Stimulated activated CD8-positive, alpha-beta memory T cell treated with anti-CD3 and anti-CD28 coated beads, Interleukin-2, amount 100 ng/mL, for 48 hours (primary cell): ENCODE measurements at regions not wholly inside any gene's neighbourhood (a gene's known extent, or its start where the extent isn't known, plus 50 kb on each side); places are given as distances from the start of the nearest gene placed in this dataset.
"Not testable (repeated sequence)": the region's sequence is repeated elsewhere in the genome, so short reads cannot be mapped to it uniquely, and the experiment has no call there.

ENCODE experiments used
- DNase-seq, 2 donors: peaks; one replicate each; pipeline ENCODE4 v3.0.0-alpha.2; 2020; ENCODE audit warnings: low read depth in 2 of 2

DNA sequence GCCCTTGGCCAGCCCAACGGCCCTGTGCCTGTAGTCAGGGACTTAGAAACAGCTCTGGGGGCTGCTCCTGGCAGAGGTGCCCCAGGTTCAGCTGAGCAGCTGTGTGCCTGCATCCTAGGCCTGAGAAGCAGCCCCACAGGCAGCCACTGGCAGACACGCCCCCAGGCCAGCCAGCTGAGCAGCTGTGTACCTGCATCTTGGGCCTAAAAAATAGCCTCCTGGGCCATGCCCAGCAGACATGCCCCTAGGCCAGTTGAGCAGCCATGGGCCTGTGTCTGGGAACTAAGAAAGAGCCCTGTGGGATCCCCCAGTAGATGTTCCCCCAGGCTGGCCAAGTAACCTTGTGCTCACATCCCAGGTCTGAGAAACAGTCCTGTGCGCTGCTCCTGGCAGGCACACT, 64.0 kb downstream of the TBR1 start:
- no peak for DNase-seq

- DNase-seq: no peak
Measured at GRCh38 chr2:161481619-161482018, 65.5 kb downstream of the TBR1 start.

DNA sequence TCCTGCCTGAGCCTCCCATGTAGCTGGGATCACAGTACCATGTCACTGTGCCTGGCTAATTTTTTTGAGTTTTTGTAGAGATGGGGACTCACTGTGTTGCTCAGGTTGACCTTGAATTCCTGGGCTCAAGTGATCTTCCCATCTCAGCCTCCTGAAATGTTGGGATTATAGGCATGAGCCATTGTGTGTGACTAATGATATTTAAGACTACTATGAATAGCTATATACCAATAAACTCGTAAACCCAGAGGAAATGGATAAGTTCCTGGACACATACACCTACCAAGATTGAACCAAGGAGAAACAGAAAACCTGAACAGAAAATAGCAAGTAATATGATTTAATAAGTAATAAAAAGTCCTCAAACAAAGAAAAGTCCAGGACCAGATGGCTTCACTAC, 68.0 kb downstream of the TBR1 start:
- no peak for DNase-seq

DNA sequence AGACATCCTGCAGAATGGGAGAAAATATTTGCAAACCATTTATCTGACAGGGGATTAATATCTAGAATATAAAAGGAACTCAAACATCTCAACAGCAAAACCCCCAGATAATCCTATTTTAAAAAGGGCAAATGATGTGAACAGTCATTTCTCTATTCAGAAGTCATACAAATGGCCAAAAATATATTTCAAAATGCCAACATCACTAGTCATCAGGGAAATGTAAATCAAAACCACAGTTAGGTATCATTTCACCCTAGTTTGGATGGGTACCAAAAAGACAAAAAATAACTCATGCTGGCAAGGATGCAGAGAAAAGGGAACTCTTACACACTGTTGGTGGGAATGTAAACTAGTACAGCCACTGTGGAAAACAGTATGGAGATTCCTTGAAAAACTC, 70.0 kb downstream of the TBR1 start:
- no peak for DNase-seq

- DNase-seq: no peak
Measured at GRCh38 chr2:161488131-161488699, 72.1 kb downstream of the TBR1 start.

DNA sequence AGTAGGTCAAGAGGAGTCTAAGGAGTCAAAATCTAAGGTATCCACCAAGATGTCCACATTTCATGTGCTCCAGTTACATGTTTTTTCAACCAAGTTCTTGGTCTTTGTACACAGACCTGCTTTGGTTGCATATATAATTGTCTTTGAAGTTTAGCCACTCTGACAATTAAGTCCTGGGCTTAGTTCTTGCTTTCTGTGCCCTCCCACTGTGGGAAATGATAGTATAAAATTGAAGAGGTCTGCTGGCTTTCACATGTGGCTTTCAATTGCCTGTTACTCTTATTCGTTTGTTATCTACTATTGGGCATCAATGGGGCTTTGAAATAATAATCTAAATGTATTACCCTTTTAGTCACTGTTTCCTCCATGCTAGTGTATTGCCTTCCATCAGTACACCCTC, 72.8 kb downstream of the TBR1 start:
- DNase-seq: no peak

DNA sequence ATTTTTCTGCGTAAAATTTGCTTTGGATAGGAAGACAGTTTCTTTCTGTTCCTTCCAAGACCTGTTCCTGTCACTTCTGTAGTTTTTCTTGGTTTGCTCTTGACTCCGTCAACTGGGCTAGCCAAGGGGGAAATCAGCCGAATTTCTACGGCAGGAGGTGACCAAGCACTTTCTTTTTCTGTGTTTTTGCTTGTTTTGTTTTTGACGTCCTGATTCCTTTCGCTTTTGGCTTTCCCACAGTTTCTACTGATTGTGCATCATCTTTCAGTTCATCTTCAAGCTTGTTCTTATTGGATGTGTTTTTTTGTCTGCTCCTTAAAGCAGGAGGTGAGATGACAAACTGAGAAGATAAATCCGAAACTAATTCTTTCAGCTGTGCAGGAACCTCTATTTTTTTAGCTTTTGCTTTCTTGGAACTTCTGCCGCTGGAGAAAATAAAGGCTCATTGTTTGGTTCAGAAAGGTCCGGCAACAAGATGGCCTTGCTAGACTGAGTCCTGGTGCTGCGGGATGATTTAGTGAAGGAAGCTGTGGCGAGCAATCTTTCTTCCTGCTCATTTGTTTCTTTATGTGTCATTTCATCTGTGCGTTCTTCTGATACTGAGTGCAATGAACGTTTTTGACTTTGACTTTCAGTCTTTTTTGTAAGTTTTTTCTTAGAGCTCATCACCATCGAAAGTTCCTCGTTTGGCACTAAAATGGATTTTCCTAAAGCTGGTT, 85.0 kb downstream of the TBR1 start:
- not testable (repeated sequence) for DNase-seq

GRCh38 chr2:161502279-161502678, 86.2 kb downstream of the TBR1 start:
- not testable (repeated sequence) for DNase-seq

DNA sequence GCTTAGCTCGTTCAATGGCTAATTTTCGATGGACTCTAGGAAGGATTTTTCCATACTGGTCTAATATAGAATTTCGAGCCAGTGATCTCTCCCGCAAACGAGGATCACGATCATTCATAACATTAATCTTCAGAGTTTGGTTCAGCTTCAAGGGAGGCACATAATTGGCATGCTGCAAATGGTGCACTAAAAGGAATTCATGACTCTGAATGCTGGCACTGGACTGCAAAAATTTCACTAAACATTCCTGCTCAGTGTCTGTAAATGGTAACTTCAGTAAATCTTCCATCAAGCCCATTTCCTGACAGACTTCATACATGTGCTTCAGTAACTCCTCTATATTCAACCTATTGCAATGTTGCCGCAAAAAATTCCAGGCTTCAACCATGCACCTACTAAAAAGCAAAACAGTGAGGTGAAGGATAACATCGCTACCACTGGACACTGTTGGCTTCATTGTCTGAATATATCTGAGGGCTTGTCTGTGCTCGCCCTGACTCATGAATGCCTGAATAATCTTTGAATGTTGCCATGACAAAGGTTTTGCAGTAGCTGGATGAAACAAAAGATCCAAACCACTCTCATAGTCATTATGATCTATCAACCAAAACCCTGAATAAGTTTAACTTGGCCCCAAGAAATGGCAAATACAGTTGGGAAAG, 88.7 kb downstream of the TBR1 start:
- DNase-seq: not testable (repeated sequence)

DNA sequence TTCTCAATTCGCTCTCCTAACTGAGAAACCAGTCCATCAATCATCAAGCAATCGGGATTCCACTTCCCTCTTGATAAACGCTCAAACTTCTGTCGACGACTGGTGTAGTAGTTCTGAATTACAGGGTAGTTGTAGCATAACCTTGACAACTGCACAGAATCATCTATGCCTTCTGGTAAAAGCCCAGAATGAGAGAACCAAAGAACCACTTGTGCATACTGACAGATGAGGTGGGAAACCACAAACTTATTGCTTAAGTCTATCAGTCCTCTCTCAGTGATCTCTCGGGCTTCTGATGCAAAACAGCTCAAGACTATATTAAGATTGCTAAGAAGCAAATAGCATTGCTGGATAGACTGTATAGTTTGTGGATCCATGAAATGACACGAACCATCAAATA, 89.4 kb downstream of the TBR1 start:
- DNase-seq: not testable (repeated sequence)

- not testable (repeated sequence) for DNase-seq
Measured at GRCh38 chr2:161513295-161514032, 97.4 kb downstream of the TBR1 start.

DNA sequence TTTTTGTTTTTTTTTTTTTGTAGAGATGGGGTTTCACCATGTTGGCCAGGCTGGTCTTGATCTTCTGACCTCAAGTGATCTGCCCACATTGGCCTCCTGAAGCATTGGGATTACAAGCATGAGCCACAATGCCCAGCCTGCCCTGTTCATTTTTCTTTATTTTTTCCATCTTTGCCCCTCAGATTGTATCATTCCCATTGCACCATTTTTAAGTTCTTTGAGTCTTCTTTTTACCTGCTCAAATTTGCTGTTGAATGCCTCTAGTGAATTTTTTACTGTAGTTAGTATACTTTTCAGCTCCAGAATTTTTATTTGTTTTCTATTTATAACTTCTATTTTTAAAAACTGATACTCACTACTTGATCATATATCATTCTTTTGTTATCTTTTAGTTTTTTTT, 101.4 kb upstream of the SLC4A10 start:
- DNase-seq: no peak

- no peak for DNase-seq
Measured at GRCh38 chr2:161533218-161533617, 91.0 kb upstream of the SLC4A10 start.

DNA sequence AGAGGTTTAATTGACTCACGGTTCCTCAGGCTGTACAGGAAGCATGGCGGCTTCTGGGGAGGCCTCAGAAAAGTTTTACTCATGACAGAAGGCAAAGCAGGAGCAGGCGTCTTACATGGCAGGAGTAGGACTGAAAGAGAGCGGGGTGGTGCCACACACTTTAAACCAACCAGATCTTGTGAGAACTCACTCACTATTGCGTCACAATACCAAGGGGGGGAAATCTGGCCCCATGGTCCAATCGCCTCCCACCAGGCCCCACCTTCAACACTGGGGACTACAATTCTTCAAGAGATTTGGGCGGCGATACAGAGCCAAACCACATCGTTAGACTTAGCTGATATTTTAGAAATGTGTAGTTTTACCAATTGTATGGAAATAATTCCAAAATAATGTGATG, 77.6 kb upstream of the SLC4A10 start:
- DNase-seq: no peak

GRCh38 chr2:161547130-161547529, 77.1 kb upstream of the SLC4A10 start:
- DNase-seq: no peak

- DNase-seq: no peak
Measured at GRCh38 chr2:161552015-161552414, 72.2 kb upstream of the SLC4A10 start.

- no peak for DNase-seq
Measured at GRCh38 chr2:161555826-161556225, 68.4 kb upstream of the SLC4A10 start.

GRCh38 chr2:161556440-161556839, 67.8 kb upstream of the SLC4A10 start:
- DNase-seq: no peak

- DNase-seq: no peak
Measured at GRCh38 chr2:161557538-161557937, 66.7 kb upstream of the SLC4A10 start.

GRCh38 chr2:161564906-161565305, 59.3 kb upstream of the SLC4A10 start:
- DNase-seq: no peak

DNA sequence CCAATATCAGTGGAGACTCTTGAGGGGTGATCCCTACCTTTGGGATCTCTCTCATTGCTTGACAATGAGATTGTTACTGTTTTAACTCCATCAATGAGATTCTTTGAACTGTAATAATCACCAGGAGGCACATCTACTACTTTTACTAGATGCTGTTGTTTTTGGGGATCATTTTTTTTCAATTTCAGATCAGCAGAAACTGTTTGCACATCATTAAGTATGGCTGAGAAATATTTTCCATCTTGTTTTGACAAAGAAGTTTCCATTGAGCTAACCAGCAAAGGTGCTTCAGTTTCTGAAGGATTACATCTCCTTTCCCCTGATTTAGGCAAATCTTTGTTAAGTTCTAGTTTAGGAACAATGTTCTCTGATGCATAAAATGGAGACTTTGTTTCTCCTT, 54.8 kb upstream of the SLC4A10 start:
- no peak for DNase-seq

- DNase-seq: peak in 1 of 2 donors; percentile 3
Measured at GRCh38 chr2:161570424-161571050, 53.7 kb upstream of the SLC4A10 start.
